ENCODE measurements at regions not wholly inside any gene's neighbourhood (a gene's known extent, or its start where the extent isn't known, plus 50 kb on each side); places are given as distances from the start of the nearest gene placed in this dataset.
"Not testable (repeated sequence)": the region's sequence is repeated elsewhere in the genome, so short reads cannot be mapped to it uniquely, and the experiment has no call there.

GRCh38 chr1:842799-843198 lies 80.9 kb upstream of the SAMD11 start:
- TF ChIP-seq CTCF, POLR2A (IDR thresholded peaks at IDR 0.05): not testable (repeated sequence)

Measured in tibial nerve (tissue), 3 donors.